Osteocyte (in vitro differentiated cells): ENCODE measurements at regions not wholly inside any gene's neighbourhood (a gene's known extent, or its start where the extent isn't known, plus 50 kb on each side); places are given as distances from the start of the nearest gene placed in this dataset.

Source experiments
- DNase-seq: peaks from one replicate; pipeline ENCODE4 v3.0.0; 2021; ENCODE audit warnings: mixed read lengths; ENCODE audit not compliant: unreplicated experiment; ENCODE audit errors: extremely low spot score
- H3K27ac Mint-ChIP-seq: one replicate; pipeline ENCODE4 v1.8.0; 2021; ENCODE audit warnings: mild to moderate bottlenecking, mixed read lengths; ENCODE audit not compliant: unreplicated experiment
- H3K27me3 Mint-ChIP-seq: one replicate; pipeline ENCODE4 v1.8.0; 2021; ENCODE audit warnings: mixed read lengths; ENCODE audit not compliant: unreplicated experiment
- H3K36me3 Mint-ChIP-seq: one replicate; pipeline ENCODE4 v1.8.0; 2021; ENCODE audit warnings: mixed read lengths; ENCODE audit not compliant: unreplicated experiment
- H3K4me1 Mint-ChIP-seq: one replicate; pipeline ENCODE4 v1.8.0; 2021; ENCODE audit warnings: mixed read lengths; ENCODE audit not compliant: unreplicated experiment
- H3K4me3 Mint-ChIP-seq: one replicate; pipeline ENCODE4 v1.8.0; 2021; ENCODE audit warnings: mild to moderate bottlenecking, moderate library complexity, mixed read lengths; ENCODE audit not compliant: unreplicated experiment
- H3K9me3 Mint-ChIP-seq: one replicate; pipeline ENCODE4 v1.8.0; 2021; ENCODE audit warnings: mixed read lengths; ENCODE audit not compliant: unreplicated experiment
- CTCF ChIP-seq: fragments of 200-600 bp; sonication (generic); IDR thresholded peaks from 2 replicates; pipeline ENCODE4 v1.5.0; 2021; ENCODE audit warnings: antibody characterized with exemption, mild to moderate bottlenecking, moderate library complexity

DNA sequence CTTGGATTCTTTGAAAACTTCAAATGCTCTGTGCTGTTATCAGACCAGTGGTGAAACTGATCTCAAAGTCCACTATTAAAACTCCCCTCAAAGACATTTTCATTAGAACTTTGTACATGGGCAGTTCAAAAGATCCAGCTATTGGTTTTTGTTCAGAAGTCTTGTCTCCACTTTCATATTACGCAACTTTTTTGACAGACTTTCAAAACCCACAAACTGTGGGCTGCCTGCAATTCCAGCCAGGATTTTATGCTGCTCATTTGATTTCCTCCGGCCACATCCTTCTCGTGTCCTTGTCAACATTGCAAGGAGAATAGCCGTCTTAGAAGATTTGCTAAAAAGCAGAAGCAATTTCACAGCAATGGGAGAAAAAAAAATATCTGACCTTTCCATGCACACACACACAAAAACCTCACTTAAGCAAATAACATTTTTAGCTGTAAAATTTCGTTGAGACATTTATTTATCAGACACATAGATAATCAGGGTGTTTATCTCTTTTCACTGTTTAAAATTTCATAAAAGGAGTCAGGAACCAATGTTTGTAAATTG, 1990.5 kb downstream of the MAT2B start:
- Mint-ChIP-seq H3K36me3 (no peaks in the 10 kb centered on the region), H3K27ac (no peak overlapping the region), H3K4me3 (no peak overlapping the region), H3K27me3 (no peaks in the 10 kb centered on the region), H3K9me3 (no peaks in the 10 kb centered on the region), H3K4me1 (no peaks in the 10 kb centered on the region)
- no peak for TF ChIP-seq CTCF
- no peak for DNase-seq

DNA sequence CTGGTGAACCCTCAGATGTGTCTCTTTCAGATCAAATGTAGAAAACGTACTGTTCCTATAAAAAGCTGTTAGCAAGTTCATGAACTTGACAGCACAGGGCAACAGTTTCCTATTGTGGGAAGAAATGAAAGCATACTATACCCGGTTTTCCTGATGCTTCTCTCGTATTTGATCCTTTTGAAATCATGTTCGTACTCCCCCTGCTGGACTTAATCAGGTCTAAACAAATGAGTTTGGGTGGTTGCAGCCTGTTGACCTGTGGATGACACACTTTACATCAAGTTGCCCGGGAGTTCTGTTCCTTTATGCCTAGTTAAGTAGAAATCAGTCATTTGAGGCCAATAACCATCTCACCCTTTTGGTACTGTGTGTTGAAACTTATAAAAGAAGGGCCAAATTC, 1992.3 kb downstream of the MAT2B start:
- Mint-ChIP-seq H3K9me3 (no peaks in the 10 kb centered on the region), H3K27ac (no peak overlapping the region), H3K27me3 (no peaks in the 10 kb centered on the region), H3K4me1 (no peaks in the 10 kb centered on the region), H3K4me3 (no peak overlapping the region), H3K36me3 (no peaks in the 10 kb centered on the region)
- TF ChIP-seq CTCF, result no peak
- no peak for DNase-seq

DNA sequence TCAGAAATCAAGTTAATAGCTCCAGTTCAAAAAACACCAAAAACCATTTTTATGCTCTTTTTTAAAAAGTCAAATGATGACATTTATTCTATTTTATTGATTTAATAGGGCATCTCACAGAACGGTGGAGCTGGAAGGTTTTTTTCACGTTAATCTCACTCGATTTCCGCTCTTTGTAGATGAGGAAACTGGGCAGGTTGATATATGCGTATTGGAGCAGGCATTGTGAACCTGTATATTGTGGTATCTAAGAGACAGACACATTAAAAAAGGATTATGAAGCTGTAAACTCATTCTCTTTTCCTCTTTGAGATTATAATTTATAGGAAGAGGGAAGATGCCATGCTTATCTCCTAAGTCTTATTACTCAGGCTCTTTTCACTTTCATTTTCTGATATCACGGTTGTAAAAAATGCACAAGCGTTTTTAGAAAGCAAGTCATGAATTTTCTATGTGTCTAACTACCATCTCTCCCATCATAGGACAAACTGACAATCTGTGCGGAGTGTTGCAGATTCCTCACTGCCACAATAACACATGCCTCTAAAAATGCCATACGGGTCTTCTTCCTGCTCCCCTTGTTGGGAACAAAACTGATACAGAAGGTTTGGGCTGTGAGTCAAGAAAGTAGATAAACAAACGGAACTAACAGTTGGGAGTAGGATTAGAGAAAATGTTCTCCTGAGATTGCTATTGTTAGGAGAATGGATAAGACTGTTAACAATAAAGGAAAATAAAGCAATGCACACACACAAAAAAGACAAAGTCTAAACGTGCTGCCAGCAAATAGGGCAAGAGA, 1997.7 kb downstream of the MAT2B start:
- Mint-ChIP-seq H3K4me3 (no peak overlapping the region), H3K27ac (no peak overlapping the region), H3K27me3 (no peaks in the 10 kb centered on the region), H3K36me3 (no peaks in the 10 kb centered on the region), H3K4me1 (no peaks in the 10 kb centered on the region), H3K9me3 (peaks cover 3% of the 10 kb centered on the region)
- DNase-seq, result no peak
- TF ChIP-seq CTCF, result no peak

DNA sequence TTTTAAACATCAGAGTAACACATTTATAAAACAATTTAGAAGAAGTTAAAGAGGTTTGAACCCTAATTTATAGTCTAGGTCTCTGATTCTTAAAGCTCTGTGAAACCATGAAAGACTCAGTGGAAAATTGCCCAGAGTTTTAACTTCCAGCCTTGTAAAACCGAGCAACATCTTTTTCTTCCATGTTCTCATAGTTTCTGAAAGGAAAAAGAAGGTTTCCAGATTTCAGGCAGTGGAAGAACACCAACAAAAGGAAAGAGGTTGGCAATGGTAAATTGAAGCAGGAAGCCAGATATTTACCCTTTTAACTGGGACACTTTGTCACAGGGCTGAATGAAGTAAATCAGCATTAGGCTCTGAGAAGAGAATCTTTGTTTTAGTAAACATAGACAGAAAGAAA, 1999.3 kb downstream of the MAT2B start:
- DNase-seq, result no peak
- Mint-ChIP-seq H3K9me3 (peaks cover 17% of the 10 kb centered on the region), H3K4me3 (no peak overlapping the region), H3K27ac (no peak overlapping the region), H3K27me3 (no peaks in the 10 kb centered on the region), H3K36me3 (no peaks in the 10 kb centered on the region), H3K4me1 (no peaks in the 10 kb centered on the region)
- no peak for TF ChIP-seq CTCF

DNA sequence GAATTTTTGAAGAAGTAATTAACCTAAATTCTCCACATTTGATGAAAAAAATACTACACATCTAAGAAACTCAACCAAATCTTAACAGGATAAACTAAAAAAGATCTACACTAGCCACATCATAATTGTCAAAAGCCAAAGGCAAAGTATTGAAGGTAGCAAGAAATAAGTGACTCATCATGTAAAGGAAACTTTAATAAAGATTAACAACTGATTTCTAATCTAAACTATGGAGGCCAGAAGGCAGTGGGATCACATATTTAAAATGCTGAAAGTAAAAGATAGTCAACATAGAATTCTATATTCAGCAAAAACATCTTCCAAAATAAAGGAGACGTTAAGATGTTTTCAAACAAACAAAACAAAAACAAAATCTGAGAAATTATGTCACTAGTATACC, 2002.9 kb downstream of the MAT2B start:
- Mint-ChIP-seq H3K9me3 (peaks cover 19% of the 10 kb centered on the region), H3K36me3 (no peaks in the 10 kb centered on the region), H3K4me3 (no peak overlapping the region), H3K4me1 (no peaks in the 10 kb centered on the region), H3K27me3 (no peaks in the 10 kb centered on the region), H3K27ac (no peak overlapping the region)
- TF ChIP-seq CTCF, result no peak
- DNase-seq, result no peak
